ENCODE measurements at regions not wholly inside any gene's neighbourhood (a gene's known extent, or its start where the extent isn't known, plus 50 kb on each side); places are given as distances from the start of the nearest gene placed in this dataset.

GRCh38 chr7:155213955-155214740, 83.5 kb upstream of the INSIG1 start:
- no peak for DNase-seq (ENCODE audit: low read depth)
- no peak overlapping the region for H3K4me3 ChIP-seq (ENCODE audit: low read depth, low read length)
- TF ChIP-seq, protein P1, sequence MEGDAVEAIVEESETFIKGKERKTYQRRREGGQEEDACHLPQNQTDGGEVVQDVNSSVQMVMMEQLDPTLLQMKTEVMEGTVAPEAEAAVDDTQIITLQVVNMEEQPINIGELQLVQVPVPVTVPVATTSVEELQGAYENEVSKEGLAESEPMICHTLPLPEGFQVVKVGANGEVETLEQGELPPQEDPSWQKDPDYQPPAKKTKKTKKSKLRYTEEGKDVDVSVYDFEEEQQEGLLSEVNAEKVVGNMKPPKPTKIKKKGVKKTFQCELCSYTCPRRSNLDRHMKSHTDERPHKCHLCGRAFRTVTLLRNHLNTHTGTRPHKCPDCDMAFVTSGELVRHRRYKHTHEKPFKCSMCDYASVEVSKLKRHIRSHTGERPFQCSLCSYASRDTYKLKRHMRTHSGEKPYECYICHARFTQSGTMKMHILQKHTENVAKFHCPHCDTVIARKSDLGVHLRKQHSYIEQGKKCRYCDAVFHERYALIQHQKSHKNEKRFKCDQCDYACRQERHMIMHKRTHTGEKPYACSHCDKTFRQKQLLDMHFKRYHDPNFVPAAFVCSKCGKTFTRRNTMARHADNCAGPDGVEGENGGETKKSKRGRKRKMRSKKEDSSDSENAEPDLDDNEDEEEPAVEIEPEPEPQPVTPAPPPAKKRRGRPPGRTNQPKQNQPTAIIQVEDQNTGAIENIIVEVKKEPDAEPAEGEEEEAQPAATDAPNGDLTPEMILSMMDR (IDR thresholded peaks at IDR 0.05; ENCODE audit: low read depth, low read length, missing control alignments), result no peak

- no peak for DNase-seq (ENCODE audit: low read depth)
- no peak overlapping the region for H3K4me3 ChIP-seq (ENCODE audit: low read depth, low read length)
- TF ChIP-seq, protein P1 (IDR thresholded peaks at IDR 0.05; ENCODE audit: low read depth, low read length, missing control alignments), result no peak
Observed at GRCh38 chr7:155215576-155216325, 81.9 kb upstream of the INSIG1 start.

- TF ChIP-seq, protein P1 (IDR thresholded peaks at IDR 0.05; ENCODE audit: low read depth, low read length, missing control alignments), result no peak
- DNase-seq (ENCODE audit: low read depth), result no peak
- H3K4me3 ChIP-seq (ENCODE audit: low read depth, low read length), result no peak overlapping the region
Observed at GRCh38 chr7:155216475-155217272, 81.0 kb upstream of the INSIG1 start.

DNA sequence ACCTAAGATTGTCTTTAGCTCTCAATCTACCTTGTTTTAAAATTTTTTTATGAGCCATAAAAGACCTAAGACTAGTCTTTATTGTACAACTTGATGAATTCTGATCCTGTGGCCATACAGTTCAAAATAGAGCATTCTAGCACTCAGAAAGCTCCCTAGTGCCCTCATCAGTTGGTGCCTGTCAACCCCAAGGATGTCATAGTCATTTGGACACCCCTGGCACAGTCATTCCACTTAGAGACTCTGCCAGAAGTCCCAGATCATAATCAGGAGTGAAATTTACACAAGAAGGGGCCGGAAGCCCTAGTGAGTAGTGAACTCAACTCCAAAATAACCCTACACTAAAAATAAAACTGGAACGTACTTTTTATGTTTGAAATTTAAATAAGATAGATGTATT, 80.0 kb upstream of the INSIG1 start:
- no peak overlapping the region for H3K4me3 ChIP-seq (ENCODE audit: low read depth, low read length)
- TF ChIP-seq, protein P1 (IDR thresholded peaks at IDR 0.05; ENCODE audit: low read depth, low read length, missing control alignments), result no peak
- DNase-seq (ENCODE audit: low read depth), result no peak

- TF ChIP-seq, protein P1 (IDR thresholded peaks at IDR 0.05; ENCODE audit: low read depth, low read length, missing control alignments), result no peak
- no peak overlapping the region for H3K4me3 ChIP-seq (ENCODE audit: low read depth, low read length)
- DNase-seq (ENCODE audit: low read depth), result no peak
Observed at GRCh38 chr7:155218276-155219153, 79.2 kb upstream of the INSIG1 start.

DNA sequence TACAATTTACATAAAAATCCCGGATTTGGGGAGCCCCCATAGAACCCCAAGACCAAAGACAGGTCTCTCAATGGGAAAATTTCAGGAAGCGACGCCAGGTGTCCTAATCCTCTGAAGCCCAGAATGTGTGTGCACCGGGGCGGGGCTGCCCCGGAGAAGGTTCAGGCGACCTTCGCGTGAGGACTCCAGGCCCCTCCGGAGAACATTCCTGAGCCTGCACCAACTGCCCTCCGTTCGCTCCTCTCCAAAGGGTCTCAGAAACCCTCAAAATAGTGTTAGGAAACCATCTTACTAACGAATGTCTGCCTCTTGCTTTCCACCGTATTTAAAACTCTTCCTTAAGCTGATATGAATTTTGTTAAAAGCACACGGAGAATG, 78.5 kb upstream of the INSIG1 start:
- DNase-seq (ENCODE audit: low read depth), result no peak
- TF ChIP-seq, protein P1 (IDR thresholded peaks at IDR 0.05; ENCODE audit: low read depth, low read length, missing control alignments), result no peak

More for the DNA sequence above, 78.5 kb upstream of the INSIG1 start:
- H3K4me3 ChIP-seq (ENCODE audit: low read depth, low read length), result no peak overlapping the region

Data from GM12864 (cell line).